Esophagus muscularis mucosa (tissue), 4 donors: ENCODE measurements at regions not wholly inside any gene's neighbourhood (a gene's known extent, or its start where the extent isn't known, plus 50 kb on each side); places are given as distances from the start of the nearest gene placed in this dataset.

Source experiments
- CTCF ChIP-seq, 3 experiments: fragments of 200-600 bp in 2 of 3; fragments of 450-650 bp in 1 of 3; sonication (generic) in 2 of 3; IDR thresholded peaks; one replicate each; pipeline ENCODE4 v1.5.1; 2017 to 2019; ENCODE audit warnings: antibody characterized with exemption in 3 of 3, mild to moderate bottlenecking in 2 of 3, moderate library complexity in 1 of 3
- EP300 ChIP-seq: sonication (generic); formaldehyde crosslinking; IDR thresholded peaks from one replicate; pipeline ENCODE4 v1.6.1; 2017; ENCODE audit warnings: antibody characterized with exemption
- POLR2A ChIP-seq: fragments of 450-650 bp; IDR thresholded peaks from one replicate; pipeline ENCODE4 v1.6.1; 2017; ENCODE audit warnings: antibody characterized with exemption, moderate library complexity, mild to moderate bottlenecking, low read depth

- TF ChIP-seq POLR2A (no peak), CTCF (IDR thresholded peaks at IDR 0.05) (no peak), EP300 (no peak)
Measured at GRCh38 chrY:16645991-16646390, 1234.0 kb downstream of the CDY2B start.
